ENCODE measurements at regions not wholly inside any gene's neighbourhood (a gene's known extent, or its start where the extent isn't known, plus 50 kb on each side); places are given as distances from the start of the nearest gene placed in this dataset.

DNA sequence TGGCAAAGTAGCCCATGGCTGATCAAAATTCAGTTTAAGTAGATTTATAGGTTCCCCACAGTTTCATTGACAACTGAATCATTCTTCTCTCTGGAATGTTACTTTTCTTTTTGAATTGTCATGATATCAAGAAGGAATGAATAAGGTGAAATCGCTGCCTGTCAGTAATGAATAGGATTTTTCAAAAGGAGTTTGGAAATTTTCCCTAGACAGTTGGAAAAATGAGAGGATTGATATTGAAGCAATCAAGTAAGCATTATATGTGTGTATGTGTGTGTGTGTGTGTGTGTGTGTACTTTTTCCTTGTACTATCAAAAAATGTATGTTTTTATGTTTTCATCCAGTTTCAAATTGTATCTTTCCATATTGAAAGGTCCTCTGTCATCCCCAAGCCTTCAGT, 479.5 kb downstream of the MRPL39 start:
- Histone ChIP-seq H2AK5ac (ENCODE audit: low read length) (no peak overlapping the region), H3K9ac (ENCODE audit: low read length) (no peak overlapping the region), H4K8ac (ENCODE audit: low read depth, low read length) (no peak overlapping the region), H3K79me2 (ENCODE audit: control insufficient read depth, insufficient read depth, low read length, poor library complexity) (no peaks in the 10 kb centered on the region), H3K27ac (ENCODE audit: low read depth, low read length) (no peak overlapping the region), H3K9me3 (ENCODE audit: insufficient read depth, low read depth, low read length) (no peaks in the 10 kb centered on the region), H3K36me3 (ENCODE audit: control insufficient read depth in 1 of 2, insufficient read depth in 2 of 2, low read length in 2 of 2) (no peaks in the 10 kb centered on the region), H2BK120ac (ENCODE audit: insufficient read depth, low read length, poor library complexity) (no peak overlapping the region), H3K4me3 (ENCODE audit: low read depth, low read length) (no peak overlapping the region), H2BK12ac (ENCODE audit: low read length) (no peak overlapping the region), H3K23ac (ENCODE audit: low read length) (no peak overlapping the region), H3K4ac (ENCODE audit: low read depth, low read length) (no peak overlapping the region), H4K12ac (ENCODE audit: low read depth, low read length) (no peak overlapping the region), H4K91ac (ENCODE audit: low read depth, low read length) (no peak overlapping the region), H3K14ac (ENCODE audit: low read length) (no peak overlapping the region), H3K27me3 (ENCODE audit: insufficient read depth, low read length) (no peaks in the 10 kb centered on the region), H3K4me2 (ENCODE audit: low read length) (no peak overlapping the region), H2BK5ac (ENCODE audit: low read depth, low read length, poor library complexity) (no peak overlapping the region), H3K18ac (ENCODE audit: low read length) (no peak overlapping the region), H3K4me1 (ENCODE audit: control insufficient read depth in 1 of 2, insufficient read depth in 2 of 2, low read length in 2 of 2) (no peaks in the 10 kb centered on the region), H2AFZ (ENCODE audit: insufficient read depth, low read length, poor library complexity) (no peak overlapping the region), H3K79me1 (ENCODE audit: low read length) (no peaks in the 10 kb centered on the region)
- no peak for DNase-seq
- no CpG with 5 or more reads among the region's 1 CpG for WGBS (ENCODE audit: extremely low coverage, insufficient coverage, insufficient read length)

DNA sequence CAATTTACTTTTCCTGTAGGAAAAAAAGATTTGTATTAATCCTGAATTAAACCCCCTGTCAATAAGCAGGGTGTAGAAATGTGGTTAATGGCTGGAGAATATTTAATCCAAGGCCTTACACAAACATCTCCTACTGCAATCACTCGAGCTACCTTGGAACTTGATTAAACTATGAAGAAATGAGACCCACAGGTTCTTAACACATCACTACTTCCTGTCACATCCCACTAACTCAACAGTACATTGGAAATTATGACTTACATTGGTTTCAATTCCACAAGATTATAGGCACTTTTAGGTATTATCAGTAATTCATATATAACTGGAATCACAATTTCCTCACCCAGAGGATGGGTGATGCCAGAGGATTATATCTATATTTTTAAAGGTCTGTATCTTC, 480.3 kb downstream of the MRPL39 start:
- H3K4me1 ChIP-seq (ENCODE audit: control insufficient read depth in 1 of 2, insufficient read depth in 2 of 2, low read length in 2 of 2), result no peaks in the 10 kb centered on the region
- no peak for DNase-seq
- H3K9me3 ChIP-seq (ENCODE audit: insufficient read depth, low read depth, low read length), result no peaks in the 10 kb centered on the region
- H3K14ac ChIP-seq (ENCODE audit: low read length), result no peak overlapping the region
- no peak overlapping the region for H2BK5ac ChIP-seq (ENCODE audit: low read depth, low read length, poor library complexity)
- no peak overlapping the region for H4K91ac ChIP-seq (ENCODE audit: low read depth, low read length)
- no peak overlapping the region for H2AK5ac ChIP-seq (ENCODE audit: low read length)
- H3K4me2 ChIP-seq (ENCODE audit: low read length), result no peak overlapping the region
- H3K27ac ChIP-seq (ENCODE audit: low read depth, low read length), result no peak overlapping the region
- no peaks in the 10 kb centered on the region for H3K27me3 ChIP-seq (ENCODE audit: insufficient read depth, low read length)
- H4K8ac ChIP-seq (ENCODE audit: low read depth, low read length), result no peak overlapping the region
- H2BK12ac ChIP-seq (ENCODE audit: low read length), result no peak overlapping the region
- H3K4ac ChIP-seq (ENCODE audit: low read depth, low read length), result no peak overlapping the region
- H3K4me3 ChIP-seq (ENCODE audit: low read depth, low read length), result no peak overlapping the region
- no peaks in the 10 kb centered on the region for H3K36me3 ChIP-seq (ENCODE audit: control insufficient read depth in 1 of 2, insufficient read depth in 2 of 2, low read length in 2 of 2)
- WGBS (ENCODE audit: extremely low coverage, insufficient coverage, insufficient read length), result no CpG with 5 or more reads among the region's 1 CpG
- H3K79me2 ChIP-seq (ENCODE audit: control insufficient read depth, insufficient read depth, low read length, poor library complexity), result no peaks in the 10 kb centered on the region
- no peak overlapping the region for H3K18ac ChIP-seq (ENCODE audit: low read length)
- no peaks in the 10 kb centered on the region for H3K79me1 ChIP-seq (ENCODE audit: low read length)
- no peak overlapping the region for H2BK120ac ChIP-seq (ENCODE audit: insufficient read depth, low read length, poor library complexity)
- H3K23ac ChIP-seq (ENCODE audit: low read length), result no peak overlapping the region
- H3K9ac ChIP-seq (ENCODE audit: low read length), result no peak overlapping the region
- no peak overlapping the region for H2AFZ ChIP-seq (ENCODE audit: insufficient read depth, low read length, poor library complexity)
- H4K12ac ChIP-seq (ENCODE audit: low read depth, low read length), result no peak overlapping the region

DNA sequence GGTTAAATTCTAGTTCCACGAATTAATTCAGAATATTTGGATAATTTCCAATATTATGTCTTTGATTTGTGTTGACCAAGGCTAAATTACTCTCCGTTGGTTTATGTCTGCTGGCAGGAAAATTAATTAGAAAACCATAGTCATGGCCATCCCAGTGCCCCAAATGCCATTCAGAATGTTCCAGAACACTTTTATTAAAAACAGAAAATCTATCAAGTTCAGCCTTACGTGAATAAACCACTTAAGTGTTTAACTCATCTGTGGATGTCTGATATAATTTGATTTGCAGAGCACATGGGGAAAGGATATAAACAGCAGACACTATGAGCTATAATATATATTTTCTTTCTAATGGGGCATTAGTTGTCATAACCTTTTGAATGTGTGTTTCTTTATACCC, 480.7 kb downstream of the MRPL39 start:
- Histone ChIP-seq H2AK5ac (ENCODE audit: low read length) (no peak overlapping the region), H3K9ac (ENCODE audit: low read length) (no peak overlapping the region), H2AFZ (ENCODE audit: insufficient read depth, low read length, poor library complexity) (no peak overlapping the region), H3K79me1 (ENCODE audit: low read length) (no peaks in the 10 kb centered on the region), H3K79me2 (ENCODE audit: control insufficient read depth, insufficient read depth, low read length, poor library complexity) (no peaks in the 10 kb centered on the region), H3K27ac (ENCODE audit: low read depth, low read length) (no peak overlapping the region), H3K36me3 (ENCODE audit: control insufficient read depth in 1 of 2, insufficient read depth in 2 of 2, low read length in 2 of 2) (no peaks in the 10 kb centered on the region), H3K14ac (ENCODE audit: low read length) (no peak overlapping the region), H2BK120ac (ENCODE audit: insufficient read depth, low read length, poor library complexity) (no peak overlapping the region), H3K23ac (ENCODE audit: low read length) (no peak overlapping the region), H4K12ac (ENCODE audit: low read depth, low read length) (no peak overlapping the region), H3K4me2 (ENCODE audit: low read length) (no peak overlapping the region), H4K91ac (ENCODE audit: low read depth, low read length) (no peak overlapping the region), H3K9me3 (ENCODE audit: insufficient read depth, low read depth, low read length) (no peaks in the 10 kb centered on the region), H3K18ac (ENCODE audit: low read length) (no peak overlapping the region), H3K4me3 (ENCODE audit: low read depth, low read length) (no peak overlapping the region), H3K27me3 (ENCODE audit: insufficient read depth, low read length) (no peaks in the 10 kb centered on the region), H3K4me1 (ENCODE audit: control insufficient read depth in 1 of 2, insufficient read depth in 2 of 2, low read length in 2 of 2) (no peaks in the 10 kb centered on the region), H2BK12ac (ENCODE audit: low read length) (no peak overlapping the region), H4K8ac (ENCODE audit: low read depth, low read length) (no peak overlapping the region), H2BK5ac (ENCODE audit: low read depth, low read length, poor library complexity) (no peak overlapping the region), H3K4ac (ENCODE audit: low read depth, low read length) (no peak overlapping the region)
- no CpG with 5 or more reads among the region's 3 CpGs for WGBS (ENCODE audit: extremely low coverage, insufficient coverage, insufficient read length)
- DNase-seq, result no peak

- H4K91ac ChIP-seq (ENCODE audit: low read depth, low read length), result no peak overlapping the region
- no peak overlapping the region for H2BK12ac ChIP-seq (ENCODE audit: low read length)
- no peak overlapping the region for H2BK120ac ChIP-seq (ENCODE audit: insufficient read depth, low read length, poor library complexity)
- no peak overlapping the region for H3K18ac ChIP-seq (ENCODE audit: low read length)
- no peak overlapping the region for H3K23ac ChIP-seq (ENCODE audit: low read length)
- no peak overlapping the region for H4K12ac ChIP-seq (ENCODE audit: low read depth, low read length)
- no peaks in the 10 kb centered on the region for H3K36me3 ChIP-seq (ENCODE audit: control insufficient read depth in 1 of 2, insufficient read depth in 2 of 2, low read length in 2 of 2)
- DNase-seq, result no peak
- no peak overlapping the region for H4K8ac ChIP-seq (ENCODE audit: low read depth, low read length)
- H3K79me2 ChIP-seq (ENCODE audit: control insufficient read depth, insufficient read depth, low read length, poor library complexity), result no peaks in the 10 kb centered on the region
- no peaks in the 10 kb centered on the region for H3K27me3 ChIP-seq (ENCODE audit: insufficient read depth, low read length)
- H2BK5ac ChIP-seq (ENCODE audit: low read depth, low read length, poor library complexity), result no peak overlapping the region
- no peak overlapping the region for H3K4ac ChIP-seq (ENCODE audit: low read depth, low read length)
- no peak overlapping the region for H2AFZ ChIP-seq (ENCODE audit: insufficient read depth, low read length, poor library complexity)
- no peak overlapping the region for H3K14ac ChIP-seq (ENCODE audit: low read length)
- H3K4me3 ChIP-seq (ENCODE audit: low read depth, low read length), result no peak overlapping the region
- H3K79me1 ChIP-seq (ENCODE audit: low read length), result no peaks in the 10 kb centered on the region
- H3K9me3 ChIP-seq (ENCODE audit: insufficient read depth, low read depth, low read length), result no peaks in the 10 kb centered on the region
- no CpG with 5 or more reads among the region's 13 CpGs for WGBS (ENCODE audit: extremely low coverage, insufficient coverage, insufficient read length)
- H2AK5ac ChIP-seq (ENCODE audit: low read length), result no peak overlapping the region
- no peaks in the 10 kb centered on the region for H3K4me1 ChIP-seq (ENCODE audit: control insufficient read depth in 1 of 2, insufficient read depth in 2 of 2, low read length in 2 of 2)
- H3K9ac ChIP-seq (ENCODE audit: low read length), result no peak overlapping the region
- no peak overlapping the region for H3K4me2 ChIP-seq (ENCODE audit: low read length)
- H3K27ac ChIP-seq (ENCODE audit: low read depth, low read length), result no peak overlapping the region
These were observed 488.6 kb downstream of the MRPL39 start for GRCh38 chr21:25118648-25119047.
